ENCODE measurements at regions not wholly inside any gene's neighbourhood (a gene's known extent, or its start where the extent isn't known, plus 50 kb on each side); places are given as distances from the start of the nearest gene placed in this dataset.

GRCh38 chr9:87095951-87096350 lies 148.6 kb upstream of the GAS1 start:
- TF ChIP-seq CTCF (IDR thresholded peaks at IDR 0.05) (no peak), POLR2A (IDR thresholded peaks at IDR 0.05) (no peak)

Data from testis (tissue), 2 donors.